Tibial nerve (tissue), 4 donors: ENCODE measurements at regions not wholly inside any gene's neighbourhood (a gene's known extent, or its start where the extent isn't known, plus 50 kb on each side); places are given as distances from the start of the nearest gene placed in this dataset.

Experiments used
- DNase-seq, 2 donors: peaks; one replicate each; pipeline ENCODE4 v3.0.0-alpha.2; 2019; ENCODE audit warnings: low spot score in 2 of 2
- H3K27ac ChIP-seq, 4 donors: fragments of 200-600 bp; sonication (generic) in 3 of 4; one replicate each; pipeline ENCODE4 v1.5.1; 2017 to 2019; ENCODE audit warnings: mild to moderate bottlenecking in 1 of 4
- H3K27me3 ChIP-seq, 2 donors: fragments of 200-600 bp; sonication (generic) in 1 of 2; one replicate each; pipeline versions ENCODE4 v1.5.1 to v1.6.0; 2017 to 2019
- H3K36me3 ChIP-seq, 3 donors: fragments of 200-600 bp; sonication (generic); one replicate each; pipeline ENCODE4 v1.5.1; 2018 to 2019
- H3K4me1 ChIP-seq, 4 donors: fragments of 200-600 bp; sonication (generic) in 3 of 4; one replicate each; pipeline ENCODE4 v1.5.1; 2017 to 2019
- H3K4me3 ChIP-seq, 4 donors: fragments of 200-600 bp; sonication (generic) in 3 of 4; one replicate each; pipeline ENCODE4 v1.5.1; 2017 to 2019; ENCODE audit warnings: mild to moderate bottlenecking in 1 of 4, moderate library complexity in 1 of 4
- H3K9me3 ChIP-seq, 4 donors: fragments of 200-600 bp; sonication (generic) in 3 of 4; one replicate each; pipeline ENCODE4 v1.5.1; 2017 to 2019
- EP300 ChIP-seq, 2 donors: sonication (generic); formaldehyde crosslinking; IDR thresholded peaks; one replicate each; pipeline ENCODE4 v1.6.1; 2017; ENCODE audit warnings: antibody characterized with exemption in 2 of 2, mild to moderate bottlenecking in 1 of 2
- POLR2A ChIP-seq, 2 donors: fragments of 450-650 bp; IDR thresholded peaks; one replicate each; pipeline ENCODE4 v1.6.1; 2017; ENCODE audit warnings: antibody characterized with exemption in 2 of 2, mild to moderate bottlenecking in 2 of 2, moderate library complexity in 2 of 2
- WGBS, 2 donors: methylation state at CpG; one replicate each; pipeline ENCODE4 v1.1.5; 2018; 5-methylcytosine and 5-hydroxymethylcytosine counted together
- TF ChIP-seq, protein P1 (sequence below), 5 experiments: fragments of 200-600 bp in 3 of 5; fragments of 450-650 bp in 2 of 5; sonication (generic) in 3 of 5; IDR thresholded peaks; one replicate each; pipeline ENCODE4 v1.5.1; 2016 to 2019; ENCODE audit warnings: antibody characterized with exemption in 5 of 5, mild to moderate bottlenecking in 3 of 5, moderate library complexity in 2 of 5

DNA sequence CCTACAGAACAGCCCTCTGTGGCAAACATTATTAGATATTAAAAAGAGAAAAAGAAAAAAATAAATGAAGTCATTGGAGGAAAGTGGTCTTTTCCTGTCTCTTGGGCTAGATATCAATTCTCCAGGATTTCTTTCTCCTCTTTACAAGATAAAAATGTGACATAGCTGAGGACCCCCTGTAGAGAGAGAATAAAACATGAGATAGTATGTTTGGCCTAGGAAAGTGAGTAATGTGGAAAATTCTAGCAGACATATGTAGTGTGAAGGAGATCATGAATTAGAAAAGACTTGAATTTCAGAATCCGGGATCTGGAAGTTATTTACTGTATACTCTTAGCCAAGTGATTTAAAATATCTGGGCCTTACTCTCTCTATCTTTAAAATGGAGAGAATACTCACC, 823.1 kb downstream of the TLR4 start:
- Histone ChIP-seq H3K4me1 (no peaks in the 10 kb centered on the region), H3K36me3 (no peaks in the 10 kb centered on the region), H3K27me3 (no peaks in the 10 kb centered on the region), H3K9me3 (no peaks in the 10 kb centered on the region), H3K27ac (no peak overlapping the region), H3K4me3 (no peak overlapping the region)
- TF ChIP-seq POLR2A (IDR thresholded peaks at IDR 0.05), result no peak
- TF ChIP-seq, protein P1, sequence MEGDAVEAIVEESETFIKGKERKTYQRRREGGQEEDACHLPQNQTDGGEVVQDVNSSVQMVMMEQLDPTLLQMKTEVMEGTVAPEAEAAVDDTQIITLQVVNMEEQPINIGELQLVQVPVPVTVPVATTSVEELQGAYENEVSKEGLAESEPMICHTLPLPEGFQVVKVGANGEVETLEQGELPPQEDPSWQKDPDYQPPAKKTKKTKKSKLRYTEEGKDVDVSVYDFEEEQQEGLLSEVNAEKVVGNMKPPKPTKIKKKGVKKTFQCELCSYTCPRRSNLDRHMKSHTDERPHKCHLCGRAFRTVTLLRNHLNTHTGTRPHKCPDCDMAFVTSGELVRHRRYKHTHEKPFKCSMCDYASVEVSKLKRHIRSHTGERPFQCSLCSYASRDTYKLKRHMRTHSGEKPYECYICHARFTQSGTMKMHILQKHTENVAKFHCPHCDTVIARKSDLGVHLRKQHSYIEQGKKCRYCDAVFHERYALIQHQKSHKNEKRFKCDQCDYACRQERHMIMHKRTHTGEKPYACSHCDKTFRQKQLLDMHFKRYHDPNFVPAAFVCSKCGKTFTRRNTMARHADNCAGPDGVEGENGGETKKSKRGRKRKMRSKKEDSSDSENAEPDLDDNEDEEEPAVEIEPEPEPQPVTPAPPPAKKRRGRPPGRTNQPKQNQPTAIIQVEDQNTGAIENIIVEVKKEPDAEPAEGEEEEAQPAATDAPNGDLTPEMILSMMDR (IDR thresholded peaks at IDR 0.05), result no peak
- TF ChIP-seq EP300 (IDR thresholded peaks at IDR 0.05), result no peak
- 73 to 90% methylated on average over 1 of the region's 1 CpG for WGBS, 2 donors
- DNase-seq, result no peak

DNA sequence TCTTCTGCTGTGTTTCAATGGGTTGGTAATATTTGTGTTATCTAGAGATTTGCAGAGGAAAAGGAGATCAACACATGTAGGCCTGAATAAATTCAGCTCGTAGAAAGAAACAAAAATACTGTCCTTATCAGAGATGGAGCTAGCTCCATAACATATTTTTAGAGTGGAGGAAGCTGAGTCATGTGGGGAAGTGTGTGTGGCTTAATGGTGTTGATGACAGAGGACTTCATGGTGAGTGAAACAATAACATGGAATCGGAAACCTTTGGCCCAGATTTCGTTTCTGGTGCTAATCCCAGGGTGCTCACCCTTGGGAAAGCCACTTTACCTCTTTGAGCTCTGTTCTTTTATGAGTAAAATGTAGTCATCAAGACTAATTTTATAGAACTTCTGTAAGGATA, 825.0 kb downstream of the TLR4 start:
- Histone ChIP-seq H3K9me3 (no peaks in the 10 kb centered on the region), H3K27ac (no peak overlapping the region), H3K27me3 (no peaks in the 10 kb centered on the region), H3K4me1 (no peaks in the 10 kb centered on the region), H3K36me3 (no peaks in the 10 kb centered on the region), H3K4me3 (no peak overlapping the region)
- DNase-seq, result no peak
- 15 to 25% methylated on average over 3 of the region's 3 CpGs for WGBS, 2 donors
- TF ChIP-seq, protein P1 (IDR thresholded peaks at IDR 0.05), result no peak
- no peak for TF ChIP-seq EP300 (IDR thresholded peaks at IDR 0.05)
- TF ChIP-seq POLR2A (IDR thresholded peaks at IDR 0.05), result no peak

DNA sequence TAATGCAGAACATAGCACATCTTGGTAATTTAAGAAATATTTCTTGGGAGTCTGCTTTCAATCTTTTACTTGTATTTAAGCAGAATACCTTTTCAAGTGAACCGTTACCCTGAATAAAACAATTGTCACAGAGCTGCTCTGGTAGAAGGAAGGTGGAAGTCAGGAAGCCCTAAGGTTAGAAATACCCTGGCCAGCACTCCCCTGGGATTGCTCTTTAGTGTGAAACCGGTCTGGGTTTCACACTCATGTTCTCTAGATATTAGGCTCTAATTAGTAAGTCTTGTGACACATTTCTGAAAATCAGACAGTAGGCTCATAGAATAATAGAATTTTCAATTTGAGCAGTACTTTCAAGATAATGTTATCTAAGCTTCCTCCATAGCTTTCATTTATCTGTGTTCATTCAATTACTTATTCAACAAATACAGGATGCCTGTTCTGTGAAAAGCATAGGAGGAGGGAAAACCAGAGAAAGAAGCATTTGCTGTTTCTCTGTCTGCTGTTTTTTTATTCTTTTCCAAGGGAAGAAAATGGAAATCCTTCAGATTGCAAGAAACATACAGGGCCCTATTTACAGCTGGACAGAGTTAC, 825.5 kb downstream of the TLR4 start:
- Histone ChIP-seq H3K4me3 (no peak overlapping the region), H3K9me3 (no peaks in the 10 kb centered on the region), H3K36me3 (no peaks in the 10 kb centered on the region), H3K27me3 (no peaks in the 10 kb centered on the region), H3K27ac (no peak overlapping the region), H3K4me1 (no peaks in the 10 kb centered on the region)
- no peak for TF ChIP-seq EP300 (IDR thresholded peaks at IDR 0.05)
- TF ChIP-seq POLR2A (IDR thresholded peaks at IDR 0.05), result no peak
- TF ChIP-seq, protein P1 (IDR thresholded peaks at IDR 0.05), result no peak
- WGBS, 2 donors, result 57 to 59% methylated on average over 2 of the region's 2 CpGs
- DNase-seq, result no peak

DNA sequence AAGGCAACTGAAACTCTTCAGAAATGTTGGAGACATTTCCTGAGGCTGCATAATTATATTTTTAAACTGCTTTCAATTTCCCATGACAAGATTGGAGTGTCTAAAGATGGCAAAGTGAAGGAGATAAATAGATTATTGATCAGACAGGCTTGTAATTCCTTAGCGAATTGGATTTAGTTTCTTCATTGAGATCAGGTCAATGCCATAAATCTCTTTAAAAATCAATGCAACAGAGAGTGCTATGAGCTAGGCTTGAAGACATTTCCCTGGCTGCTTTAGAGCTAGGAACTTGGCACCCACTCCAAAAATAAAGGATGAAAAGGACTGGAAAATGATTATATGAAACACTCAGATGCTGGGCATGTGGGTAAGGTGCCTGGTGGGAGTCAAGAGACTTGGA, 828.4 kb downstream of the TLR4 start:
- Histone ChIP-seq H3K4me1 (no peaks in the 10 kb centered on the region), H3K27ac (no peak overlapping the region), H3K36me3 (no peaks in the 10 kb centered on the region), H3K27me3 (no peaks in the 10 kb centered on the region), H3K4me3 (no peak overlapping the region), H3K9me3 (no peaks in the 10 kb centered on the region)
- no peak for DNase-seq
- TF ChIP-seq EP300 (IDR thresholded peaks at IDR 0.05) (no peak), POLR2A (IDR thresholded peaks at IDR 0.05) (no peak)
- TF ChIP-seq, protein P1 (IDR thresholded peaks at IDR 0.05), result no peak
- 87 to 88% methylated on average over 1 of the region's 1 CpG for WGBS, 2 donors

DNA sequence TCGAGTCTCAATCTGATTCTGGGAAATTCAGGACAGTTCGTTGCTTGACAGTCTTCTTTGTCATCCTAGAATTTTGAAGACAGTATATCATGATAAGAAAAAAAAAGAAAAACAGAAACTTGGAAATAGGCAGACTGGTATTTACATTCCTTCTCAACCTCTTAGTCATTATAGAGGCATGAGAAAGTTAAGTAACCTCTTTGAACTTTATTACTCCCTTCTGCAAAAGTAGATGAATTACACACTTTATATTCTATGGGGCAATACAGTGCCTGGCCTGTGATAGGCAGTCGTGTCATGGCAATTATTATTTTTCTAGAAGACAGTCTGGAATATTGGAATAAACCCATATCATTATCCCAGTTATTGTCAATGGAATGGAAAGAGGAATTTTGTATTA, 828.9 kb downstream of the TLR4 start:
- Histone ChIP-seq H3K27me3 (no peaks in the 10 kb centered on the region), H3K27ac (no peak overlapping the region), H3K36me3 (no peaks in the 10 kb centered on the region), H3K4me3 (no peak overlapping the region), H3K9me3 (no peaks in the 10 kb centered on the region), H3K4me1 (no peaks in the 10 kb centered on the region)
- WGBS, 2 donors, result 59 to 67% methylated on average over 3 of the region's 3 CpGs
- DNase-seq, result no peak
- TF ChIP-seq, protein P1 (IDR thresholded peaks at IDR 0.05), result no peak
- TF ChIP-seq POLR2A (IDR thresholded peaks at IDR 0.05) (no peak), EP300 (IDR thresholded peaks at IDR 0.05) (no peak)
